Tibial nerve (tissue), 3 donors: ENCODE measurements at regions not wholly inside any gene's neighbourhood (a gene's known extent, or its start where the extent isn't known, plus 50 kb on each side); places are given as distances from the start of the nearest gene placed in this dataset.

Source experiments
- CTCF ChIP-seq, 5 experiments: fragments of 200-600 bp in 3 of 5; fragments of 450-650 bp in 2 of 5; sonication (generic) in 3 of 5; IDR thresholded peaks; one replicate each; pipeline ENCODE4 v1.5.1; 2016 to 2019; ENCODE audit warnings: antibody characterized with exemption in 5 of 5, mild to moderate bottlenecking in 3 of 5, moderate library complexity in 2 of 5
- POLR2A ChIP-seq, 2 donors: fragments of 450-650 bp; IDR thresholded peaks; one replicate each; pipeline ENCODE4 v1.6.1; 2017; ENCODE audit warnings: antibody characterized with exemption in 2 of 2, mild to moderate bottlenecking in 2 of 2, moderate library complexity in 2 of 2

GRCh38 chr5:92460505-92460904 is 1077.4 kb upstream of the ARRDC3 start:
- TF ChIP-seq CTCF (IDR thresholded peaks at IDR 0.05) = no peak
- TF ChIP-seq POLR2A (IDR thresholded peaks at IDR 0.05) = no peak
